Mucosa of gallbladder (tissue), 1 donor: ENCODE measurements at regions not wholly inside any gene's neighbourhood (a gene's known extent, or its start where the extent isn't known, plus 50 kb on each side); places are given as distances from the start of the nearest gene placed in this dataset.
"Not testable (repeated sequence)": the region's sequence is repeated elsewhere in the genome, so short reads cannot be mapped to it uniquely, and the experiment has no call there.

ENCODE experiments used
- DNase-seq: peaks from one replicate; pipeline ENCODE4 v3.0.0-alpha.2; 2020; ENCODE audit warnings: low spot score
- donor health status: DM: no; HTN: no; CAD: no.

- no peak for DNase-seq
Observed at GRCh38 chr3:135636596-135636995, 328.9 kb upstream of the PPP2R3A start.

- no peak for DNase-seq
Observed at GRCh38 chr3:135637013-135637412, 328.5 kb upstream of the PPP2R3A start.

DNA sequence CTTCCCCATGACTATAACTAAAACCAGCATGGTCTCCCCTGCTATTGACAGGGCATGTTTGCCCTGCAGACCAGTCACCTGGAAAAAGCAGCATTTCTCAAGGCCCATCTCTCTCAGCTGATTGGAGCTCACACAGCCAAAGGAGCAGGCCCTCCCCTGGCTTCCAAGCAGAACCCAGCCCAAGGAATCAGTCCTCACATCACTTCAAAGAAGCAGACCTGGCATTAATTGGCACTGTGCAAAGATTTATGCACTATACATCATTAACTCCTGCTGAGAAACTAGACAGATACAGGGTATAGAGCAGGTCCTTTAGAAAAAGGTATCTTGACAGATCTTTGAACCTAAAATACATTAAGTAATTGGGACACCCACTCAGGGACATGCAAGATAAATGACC, 323.8 kb upstream of the PPP2R3A start:
- DNase-seq = no peak

DNA sequence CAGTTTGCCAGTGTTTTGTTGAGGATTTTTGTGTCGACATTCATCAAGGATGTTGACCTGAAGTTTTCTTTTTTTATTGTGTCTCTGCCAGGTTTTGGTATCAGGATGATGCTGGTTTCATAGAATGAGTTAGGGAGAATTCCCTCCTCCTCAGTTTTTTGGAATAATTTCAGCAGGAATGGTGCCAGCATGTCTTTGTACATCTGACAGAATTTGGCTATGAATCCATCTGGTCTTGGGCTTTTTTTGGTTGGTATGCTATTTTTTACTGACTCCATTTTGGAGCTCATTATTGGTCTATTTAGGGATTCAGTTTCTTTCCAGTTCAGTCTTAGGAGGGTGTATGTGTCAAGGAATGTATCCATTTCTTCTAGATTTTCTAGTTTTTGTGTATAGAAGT, 320.0 kb upstream of the PPP2R3A start:
- DNase-seq = no peak

- DNase-seq = no peak
Observed at GRCh38 chr3:135646873-135647272, 318.7 kb upstream of the PPP2R3A start.

GRCh38 chr3:135649361-135649760, 316.2 kb upstream of the PPP2R3A start:
- DNase-seq = no peak

DNA sequence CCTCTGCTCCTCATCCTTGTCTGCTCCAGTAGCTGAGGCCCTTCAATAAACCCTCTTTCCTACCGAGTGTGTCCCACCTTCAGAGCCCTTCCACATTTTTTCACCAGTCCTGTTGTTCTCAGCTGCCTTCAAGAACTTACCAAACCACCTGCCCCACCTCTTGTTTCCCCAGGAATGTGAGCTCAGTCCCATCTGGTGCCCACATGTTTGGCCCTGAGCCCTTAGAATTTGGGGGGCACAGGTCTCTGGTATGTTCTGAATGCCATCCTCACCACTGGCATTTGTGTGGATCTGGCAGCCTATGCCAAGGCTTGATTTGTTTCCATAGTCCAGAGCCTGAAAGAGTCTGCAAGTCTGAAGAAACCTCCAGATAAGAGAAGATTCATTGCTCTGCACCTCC, 315.2 kb upstream of the PPP2R3A start:
- no peak for DNase-seq

GRCh38 chr3:135652388-135652787, 313.1 kb upstream of the PPP2R3A start:
- no peak for DNase-seq

DNA sequence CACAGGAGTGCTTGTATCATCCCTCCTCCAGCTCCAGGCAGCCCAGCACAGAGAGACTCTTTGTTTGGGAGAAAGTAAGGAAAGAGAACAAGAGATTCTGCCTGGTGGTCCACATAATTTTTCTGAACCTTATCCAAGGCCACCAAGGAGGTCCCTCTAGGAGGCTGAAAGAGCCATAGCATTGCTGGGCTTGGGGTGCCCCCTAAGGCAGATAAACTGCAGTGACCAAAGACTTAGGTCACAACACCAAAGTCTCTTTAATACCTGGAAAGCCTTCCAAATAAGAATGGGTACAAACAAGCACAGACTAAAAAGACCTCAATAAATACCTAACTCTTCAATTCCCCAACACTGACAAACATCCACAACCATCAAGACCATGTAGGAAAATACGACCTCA, 310.2 kb upstream of the PPP2R3A start:
- DNase-seq = no peak

DNA sequence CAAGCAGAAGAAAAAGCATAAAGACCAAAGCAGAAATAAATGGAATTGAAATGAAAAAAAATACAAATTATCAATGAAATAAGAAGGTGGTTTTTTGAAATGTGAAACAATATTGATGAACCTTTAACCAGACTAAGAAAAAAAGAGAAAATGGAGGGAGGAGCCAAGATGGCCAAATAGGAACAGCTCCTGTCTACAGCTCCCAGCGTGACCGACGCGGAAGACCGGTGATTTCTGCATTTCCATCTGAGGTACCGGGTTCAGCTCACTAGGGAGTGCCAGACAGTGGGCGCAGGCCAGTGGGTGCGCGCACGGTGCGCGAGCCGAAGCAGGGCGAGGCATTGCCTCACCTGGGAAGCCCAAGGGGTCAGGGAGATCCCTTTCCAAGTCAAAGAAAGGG, 307.1 kb upstream of the PPP2R3A start:
- not testable (repeated sequence) for DNase-seq

GRCh38 chr3:135667061-135667460, 298.5 kb upstream of the PPP2R3A start:
- no peak for DNase-seq

DNA sequence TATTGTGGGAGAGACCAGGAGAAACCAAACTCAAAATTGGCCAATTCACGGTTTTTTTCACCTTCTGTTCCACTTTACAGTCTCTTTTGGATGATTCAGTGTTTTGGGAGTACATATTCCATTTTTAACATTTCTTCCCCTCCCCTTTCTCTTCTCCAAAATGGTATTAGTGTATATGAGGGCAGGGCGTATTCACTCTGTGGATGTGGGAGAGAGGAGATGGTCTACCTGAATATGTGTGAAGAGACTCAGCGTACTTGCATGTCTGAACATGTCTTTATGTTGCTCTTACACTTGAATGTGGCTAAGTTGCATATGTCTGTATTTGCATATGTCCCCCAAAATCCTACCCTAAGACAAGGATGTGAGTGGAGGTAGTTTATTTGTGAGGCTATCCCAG, 291.0 kb upstream of the PPP2R3A start:
- DNase-seq = no peak

GRCh38 chr3:135678386-135678785, 287.1 kb upstream of the PPP2R3A start:
- DNase-seq = no peak

GRCh38 chr3:135688003-135688402, 277.5 kb upstream of the PPP2R3A start:
- DNase-seq = no peak

GRCh38 chr3:135690664-135691063, 274.9 kb upstream of the PPP2R3A start:
- DNase-seq = no peak

GRCh38 chr3:135691240-135691639, 274.3 kb upstream of the PPP2R3A start:
- no peak for DNase-seq

DNA sequence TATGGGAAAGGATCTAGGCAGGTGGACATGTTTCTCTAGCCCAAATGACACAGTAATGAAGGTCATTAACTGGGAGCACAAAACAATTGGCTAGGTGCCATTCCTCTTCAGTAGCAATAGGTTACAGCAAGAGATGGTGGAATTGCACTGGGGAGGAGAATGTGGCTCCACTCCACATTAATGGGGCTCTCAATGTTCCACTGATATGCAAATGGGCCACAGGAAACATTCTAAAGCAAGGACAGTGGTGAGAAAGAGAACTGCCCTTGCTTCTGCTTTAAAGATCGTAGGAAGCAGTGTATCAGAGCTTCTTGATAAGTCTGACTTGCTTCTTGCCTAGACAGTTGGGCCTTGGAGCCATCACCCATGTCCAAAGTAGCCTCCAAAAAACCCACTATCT, 271.4 kb upstream of the PPP2R3A start:
- no peak for DNase-seq

DNA sequence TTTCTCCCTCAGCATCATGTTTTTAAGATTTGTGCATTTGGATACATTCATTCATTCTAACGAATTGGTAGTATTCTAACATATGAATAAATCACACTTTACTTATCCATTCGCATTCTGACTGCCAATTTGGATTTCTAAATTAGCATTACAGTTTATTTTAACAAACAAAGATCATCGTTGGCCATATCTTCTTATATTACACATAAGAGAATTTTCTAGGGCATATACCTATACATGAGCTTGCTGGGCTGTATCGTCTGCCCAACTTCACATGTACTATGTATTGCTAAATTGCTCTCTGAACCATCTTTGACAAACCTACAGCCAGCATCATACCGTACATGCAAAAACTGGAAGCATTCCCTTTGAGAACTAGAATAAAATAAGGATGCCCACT, 265.8 kb upstream of the PPP2R3A start:
- DNase-seq = no peak

- DNase-seq = no peak
Observed at GRCh38 chr3:135706758-135707375, 258.7 kb upstream of the PPP2R3A start.

DNA sequence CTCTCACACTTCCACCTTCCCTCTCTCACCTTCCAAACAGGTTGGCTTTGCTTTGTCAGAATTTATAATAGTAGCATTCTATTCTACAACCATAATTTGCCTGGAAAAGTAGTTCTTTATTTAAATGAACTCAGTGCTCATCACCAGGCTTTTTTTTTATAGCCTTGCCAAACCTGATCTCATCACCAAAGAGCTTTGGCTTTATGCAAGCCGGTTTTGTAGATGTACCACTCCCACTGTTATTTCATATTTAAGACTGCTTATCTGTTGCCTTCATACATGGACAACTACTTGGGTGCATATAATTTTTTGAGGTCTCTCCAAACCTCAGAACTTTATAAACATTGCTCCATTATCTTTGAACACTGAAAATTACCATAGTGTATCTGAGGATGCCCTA, 246.1 kb upstream of the PPP2R3A start:
- DNase-seq = no peak

GRCh38 chr3:135728007-135728721, 237.4 kb upstream of the PPP2R3A start:
- DNase-seq = no peak

- no peak for DNase-seq
Observed at GRCh38 chr3:135731546-135731945, 234.0 kb upstream of the PPP2R3A start.

DNA sequence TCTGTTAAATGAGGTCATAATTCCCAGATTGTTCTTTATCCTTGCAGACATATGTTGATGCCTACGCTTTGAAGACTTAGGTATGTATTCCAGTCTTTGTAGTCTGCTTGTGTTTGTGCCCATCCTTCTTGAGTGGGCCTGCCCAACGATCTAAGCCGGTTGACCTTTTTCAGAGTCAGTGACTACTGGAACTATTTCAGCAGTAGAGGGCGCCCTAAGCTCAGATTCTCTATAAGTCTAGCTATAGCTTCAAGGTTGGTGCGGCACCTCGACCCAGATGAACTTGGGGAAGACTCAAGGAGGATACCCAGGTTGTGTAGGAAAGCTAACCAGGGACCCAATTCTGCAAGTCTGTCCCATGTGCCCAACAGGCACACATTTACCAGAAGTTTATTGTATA, 228.8 kb upstream of the PPP2R3A start:
- DNase-seq = no peak

GRCh38 chr3:135739779-135740178, 225.7 kb upstream of the PPP2R3A start:
- DNase-seq = no peak
